T-helper 22 cell (primary cell): ENCODE measurements at regions not wholly inside any gene's neighbourhood (a gene's known extent, or its start where the extent isn't known, plus 50 kb on each side); places are given as distances from the start of the nearest gene placed in this dataset.

Experiments
- DNase-seq: peaks from one replicate; pipeline ENCODE4 v3.0.0-alpha.2; 2020; ENCODE audit warnings: low read depth

GRCh38 chr11:123302751-123303195 is 107.7 kb upstream of the CLMP start:
- no peak for DNase-seq

GRCh38 chr11:123301696-123302400 is 106.8 kb upstream of the CLMP start:
- DNase-seq, result peak; percentile 13

- no peak for DNase-seq
These were observed 106.1 kb upstream of the CLMP start for GRCh38 chr11:123301013-123301591.

- DNase-seq, result no peak
These were observed 104.7 kb upstream of the CLMP start for GRCh38 chr11:123299721-123300120.

GRCh38 chr11:123298488-123299447 is 103.7 kb upstream of the CLMP start:
- DNase-seq, result no peak

GRCh38 chr11:123292647-123293046 is 97.6 kb upstream of the CLMP start:
- DNase-seq, result no peak

GRCh38 chr11:123291201-123291869 is 96.3 kb upstream of the CLMP start:
- DNase-seq, result no peak

GRCh38 chr11:123286761-123287160 is 91.7 kb upstream of the CLMP start:
- no peak for DNase-seq

- no peak for DNase-seq
These were observed 91.2 kb upstream of the CLMP start for GRCh38 chr11:123286255-123286654.

GRCh38 chr11:123284454-123284853 is 89.4 kb upstream of the CLMP start:
- DNase-seq, result no peak

- no peak for DNase-seq
These were observed 87.5 kb upstream of the CLMP start for GRCh38 chr11:123282597-123282996.

GRCh38 chr11:123273616-123274015 is 78.6 kb upstream of the CLMP start:
- DNase-seq, result no peak

- DNase-seq, result no peak
These were observed 77.5 kb upstream of the CLMP start for GRCh38 chr11:123272565-123272964.

GRCh38 chr11:123268156-123268555 is 73.1 kb upstream of the CLMP start:
- no peak for DNase-seq

- DNase-seq, result no peak
These were observed 70.9 kb upstream of the CLMP start for GRCh38 chr11:123265951-123266350.

- DNase-seq, result no peak
These were observed 69.4 kb upstream of the CLMP start for GRCh38 chr11:123264431-123264780.

- peak; percentile 3 for DNase-seq
These were observed 66.5 kb upstream of the CLMP start for GRCh38 chr11:123261345-123262106.

- no peak for DNase-seq
These were observed 65.6 kb upstream of the CLMP start for GRCh38 chr11:123260511-123261211.

- no peak for DNase-seq
These were observed 63.8 kb upstream of the CLMP start for GRCh38 chr11:123258877-123259276.

GRCh38 chr11:123257370-123257769 is 62.3 kb upstream of the CLMP start:
- DNase-seq, result no peak

GRCh38 chr11:123255909-123256308 is 60.9 kb upstream of the CLMP start:
- DNase-seq, result no peak
